Pancreas (tissue), 10 donors: ENCODE measurements at regions not wholly inside any gene's neighbourhood (a gene's known extent, or its start where the extent isn't known, plus 50 kb on each side); places are given as distances from the start of the nearest gene placed in this dataset.
"Not testable (repeated sequence)": the region's sequence is repeated elsewhere in the genome, so short reads cannot be mapped to it uniquely, and the experiment has no call there.

Experiments
- ATAC-seq, 4 donors: fragments of 200-7000 bp; cut with Tn5 transposase; one replicate each; pipeline versions ENCODE4 v1.8.0 to v1.9.1; 2020; ENCODE audit warnings: mild to moderate bottlenecking in 4 of 4, moderate library complexity in 4 of 4
- DNase-seq, 6 donors: peaks; one replicate each; pipeline ENCODE4 v3.0.0-alpha.2; 2020
- FAIRE-seq: peaks from 2 replicates; lab custom pipeline; 2012; peaks lifted over from hg19 to GRCh38; lab: Jason Lieb, UNC
- H3K27ac ChIP-seq, 4 donors: fragments of 200-600 bp; sonication (generic); 1 replicate in 3 of 4; 2 replicates in 1 of 4; pipeline versions ENCODE4 v1.5.0 to v1.8.0; 2020
- H3K27me3 ChIP-seq, 4 donors: fragments of 200-600 bp; one replicate each; pipeline ENCODE4 v1.8.0; 2021
- H3K36me3 ChIP-seq, 3 donors: fragments of 200-600 bp; sonication (generic) in 1 of 3; one replicate each; pipeline versions ENCODE4 v1.5.0 to v1.8.0; 2020 to 2021
- H3K4me1 ChIP-seq, 3 donors: fragments of 200-600 bp; one replicate each; pipeline ENCODE4 v1.8.0; 2021
- H3K4me3 ChIP-seq, 4 donors: fragments of 200-600 bp; sonication (generic) in 2 of 4; one replicate each; pipeline versions ENCODE4 v1.5.0 to v1.8.0; 2020 to 2021
- H3K9me3 ChIP-seq, 4 donors: fragments of 200-600 bp; one replicate each; pipeline ENCODE4 v1.8.0; 2021
- CTCF ChIP-seq, 4 donors: fragments of 200-600 bp; sonication (generic) in 3 of 4; IDR thresholded peaks; one replicate each; pipeline versions ENCODE4 v1.5.0 to v1.8.0; 2021; ENCODE audit warnings: antibody characterized with exemption in 4 of 4
- WGBS, 2 donors: extraction: QIAGEN DNeasy Blood & Tissue Kit; methylation state at CpG; one replicate each; pipeline ENCODE4 v1.1.7; 2013; 5-methylcytosine and 5-hydroxymethylcytosine counted together
- intact Hi-C, 3 donors: fragments of 100-400 bp; cut with DNase I; formaldehyde crosslinking; loops; one replicate each; pipeline versions ENCODE4 v1.11.1 to v1.14.2; 2022
- donor health status: healthy with polysubstance abuse.
- donor health status: DM: no; HTN: no; CAD: no; lungs with moderate emphysema.
- donor health status: DM: no; HTN: no; CAD: no.
- donor health status: control.
- donor health status: control.
- donor health status: Bipolar disorder and iron deficiency.
- donor health status: DM: yes; HTN: yes; CAD: no.
- donor health status: DM: no; HTN: no; CAD: no.
- donor health status: DM: no; HTN: no; CAD: no.
- donor health status: DM: yes; HTN: yes; CAD: no.

- Histone ChIP-seq H3K27ac (no peak overlapping the region), H3K9me3 (no peaks in the 10 kb centered on the region), H3K4me1 (peaks cover 0 to 2% (median 0%) of the 10 kb centered on the region in 3 donors), H3K4me3 (no peak overlapping the region), H3K36me3 (no peaks in the 10 kb centered on the region), H3K27me3 (no peaks in the 10 kb centered on the region)
- WGBS, 2 donors = 71 to 81% methylated on average over 8 of the region's 8 CpGs
- intact Hi-C loops = no loop called here
- ATAC-seq = no peak
- no peak for TF ChIP-seq CTCF (IDR thresholded peaks at IDR 0.05)
- no peak for FAIRE-seq
- no peak for DNase-seq
These were observed 137.6 kb downstream of the COPRS start for GRCh38 chr17:31721291-31722025.

- H3K27me3 ChIP-seq, DNase-seq, H3K27ac ChIP-seq, H3K9me3 ChIP-seq, intact Hi-C loops, FAIRE-seq, ATAC-seq, H3K4me3 ChIP-seq, H3K36me3 ChIP-seq, H3K4me1 ChIP-seq: not testable (repeated sequence)
- 94 to 95% methylated on average over 6 of the region's 6 CpGs for WGBS, 2 donors
These were observed 141.8 kb downstream of the COPRS start for GRCh38 chr17:31717251-31717650.

GRCh38 chr17:31715446-31715845 is 143.6 kb downstream of the COPRS start:
- Histone ChIP-seq H3K27me3 (no peaks in the 10 kb centered on the region), H3K27ac (no peak overlapping the region), H3K4me3 (no peak overlapping the region), H3K9me3 (no peaks in the 10 kb centered on the region), H3K4me1 (no peaks in the 10 kb centered on the region), H3K36me3 (no peaks in the 10 kb centered on the region)
- intact Hi-C loops = no loop called here
- ATAC-seq (no peak), DNase-seq (no peak), FAIRE-seq (no peak)
- 89 to 94% methylated on average over 5 of the region's 5 CpGs for WGBS, 2 donors
- no peak for TF ChIP-seq CTCF (IDR thresholded peaks at IDR 0.05)

GRCh38 chr17:31704483-31704882 is 154.6 kb downstream of the COPRS start:
- WGBS, 2 donors = 68 to 75% methylated on average over 10 of the region's 10 CpGs
- ATAC-seq = no peak
- H3K36me3 ChIP-seq = no peaks in the 10 kb centered on the region
- H3K27ac ChIP-seq = no peak overlapping the region
- no peak for TF ChIP-seq CTCF (IDR thresholded peaks at IDR 0.05)
- H3K4me3 ChIP-seq = no peak overlapping the region
- no peaks in the 10 kb centered on the region for H3K27me3 ChIP-seq
- FAIRE-seq = no peak
- H3K9me3 ChIP-seq = no peaks in the 10 kb centered on the region
- no peak for DNase-seq
- intact Hi-C loops = no loop called here
- no peaks in the 10 kb centered on the region for H3K4me1 ChIP-seq

- intact Hi-C loops = no loop called here
- Histone ChIP-seq H3K27ac (no peak overlapping the region), H3K27me3 (no peaks in the 10 kb centered on the region), H3K9me3 (no peaks in the 10 kb centered on the region), H3K36me3 (no peaks in the 10 kb centered on the region), H3K4me1 (no peaks in the 10 kb centered on the region), H3K4me3 (no peak overlapping the region)
- 67 to 85% methylated on average over 3 of the region's 3 CpGs for WGBS, 2 donors
- DNase-seq (no peak), ATAC-seq (no peak), FAIRE-seq (no peak)
- TF ChIP-seq CTCF (IDR thresholded peaks at IDR 0.05) = no peak
These were observed 157.0 kb downstream of the COPRS start for GRCh38 chr17:31702041-31702440.
